ENCODE measurements at regions not wholly inside any gene's neighbourhood (a gene's known extent, or its start where the extent isn't known, plus 50 kb on each side); places are given as distances from the start of the nearest gene placed in this dataset.

DNA sequence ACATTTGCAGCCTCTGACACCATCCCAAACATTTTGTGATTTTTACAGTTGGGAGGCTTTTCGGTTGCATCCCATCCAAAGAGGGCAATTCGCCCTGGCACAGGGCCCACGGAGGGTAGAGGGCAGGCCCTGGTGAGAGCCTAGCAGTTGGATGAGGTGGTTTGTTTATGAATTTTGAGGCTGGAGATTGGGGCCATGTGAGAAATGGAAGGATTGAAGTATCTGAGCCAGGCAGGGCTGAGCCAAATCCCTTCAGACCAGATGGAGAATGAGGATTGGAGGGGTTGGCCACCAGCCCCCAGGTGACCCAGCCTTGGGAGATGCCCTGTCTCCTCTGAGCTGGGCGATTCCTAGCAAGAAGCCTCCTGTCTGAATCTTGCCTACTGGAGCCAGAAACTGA, 52.6 kb upstream of the CCDC167 start:
- no peaks in the 10 kb centered on the region for H3K9me3 ChIP-seq (ENCODE audit: control insufficient read depth, low read depth, low read length)
- H3K18ac ChIP-seq (ENCODE audit: insufficient read length, low read depth, low read length) = no peak overlapping the region
- WGBS (ENCODE audit: extremely low coverage, insufficient read length, low lambda C conversion rate) = no CpG with 5 or more reads among the region's 4 CpGs
- no peak overlapping the region for H2AK5ac ChIP-seq (ENCODE audit: insufficient read length, low read length)
- DNase-seq = no peak
- no peak overlapping the region for H3K27ac ChIP-seq (ENCODE audit: insufficient read length, low read depth, low read length)
- H4K5ac ChIP-seq (ENCODE audit: insufficient read length, low read depth, low read length) = no peak overlapping the region
- no peak overlapping the region for H3K9ac ChIP-seq (ENCODE audit: extremely low read depth, insufficient read length, low read length)
- H3K79me1 ChIP-seq (ENCODE audit: insufficient read depth, low read depth, low read length, poor library complexity, severe bottlenecking) = no peaks in the 10 kb centered on the region
- no peak overlapping the region for H2BK120ac ChIP-seq (ENCODE audit: low read depth, low read length, poor library complexity, severe bottlenecking)
- no peak overlapping the region for H2BK5ac ChIP-seq (ENCODE audit: insufficient read length, low read length)
- H3K56ac ChIP-seq (ENCODE audit: insufficient read length, low read depth, low read length) = no peak overlapping the region
- no peak overlapping the region for H3T11ph ChIP-seq (ENCODE audit: low read length)
- H4K20me1 ChIP-seq (ENCODE audit: control insufficient read depth, insufficient read depth, insufficient read length) = no peaks in the 10 kb centered on the region
- H4K91ac ChIP-seq (ENCODE audit: insufficient read length, low read depth, low read length) = no peak overlapping the region
- no peak overlapping the region for H3K27ac Mint-ChIP-seq
- 0 out of 2 replicates have a peak overlapping the region, but pooled peaks have one; percentile 22 for H3K14ac ChIP-seq (ENCODE audit: insufficient read depth, low read length)
- no peaks in the 10 kb centered on the region for H3K79me2 ChIP-seq (ENCODE audit: insufficient read depth, low read length)
- TF ChIP-seq, protein P1, sequence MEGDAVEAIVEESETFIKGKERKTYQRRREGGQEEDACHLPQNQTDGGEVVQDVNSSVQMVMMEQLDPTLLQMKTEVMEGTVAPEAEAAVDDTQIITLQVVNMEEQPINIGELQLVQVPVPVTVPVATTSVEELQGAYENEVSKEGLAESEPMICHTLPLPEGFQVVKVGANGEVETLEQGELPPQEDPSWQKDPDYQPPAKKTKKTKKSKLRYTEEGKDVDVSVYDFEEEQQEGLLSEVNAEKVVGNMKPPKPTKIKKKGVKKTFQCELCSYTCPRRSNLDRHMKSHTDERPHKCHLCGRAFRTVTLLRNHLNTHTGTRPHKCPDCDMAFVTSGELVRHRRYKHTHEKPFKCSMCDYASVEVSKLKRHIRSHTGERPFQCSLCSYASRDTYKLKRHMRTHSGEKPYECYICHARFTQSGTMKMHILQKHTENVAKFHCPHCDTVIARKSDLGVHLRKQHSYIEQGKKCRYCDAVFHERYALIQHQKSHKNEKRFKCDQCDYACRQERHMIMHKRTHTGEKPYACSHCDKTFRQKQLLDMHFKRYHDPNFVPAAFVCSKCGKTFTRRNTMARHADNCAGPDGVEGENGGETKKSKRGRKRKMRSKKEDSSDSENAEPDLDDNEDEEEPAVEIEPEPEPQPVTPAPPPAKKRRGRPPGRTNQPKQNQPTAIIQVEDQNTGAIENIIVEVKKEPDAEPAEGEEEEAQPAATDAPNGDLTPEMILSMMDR (conservative IDR thresholded peaks at IDR 0.05) = no peak
- no peak overlapping the region for H3K4me2 ChIP-seq (ENCODE audit: insufficient read depth, insufficient read length, low read length)
- H3K36me3 Mint-ChIP-seq (ENCODE audit: insufficient read depth in 1 of 3, low read depth in 3 of 3) = no peaks in the 10 kb centered on the region
- H4K8ac ChIP-seq (replicated peaks; ENCODE audit: insufficient read length, low read depth, low read length) = no peak overlapping the region
- H3K27me3 ChIP-seq (ENCODE audit: insufficient read depth, low read length) = no peaks in the 10 kb centered on the region; the same call in 1 of the 2 replicates
- no peak overlapping the region for H2BK20ac ChIP-seq (ENCODE audit: low read depth, low read length, poor library complexity, severe bottlenecking)
- H3K4me1 Mint-ChIP-seq = peaks cover 8 to 9% of the 10 kb centered on the region in 2 experiments
- no peak overlapping the region for H3K4ac ChIP-seq (ENCODE audit: low read depth, low read length)
- no peak overlapping the region for H3K4me3 Mint-ChIP-seq
- H3K4me1 ChIP-seq (ENCODE audit: insufficient read depth, low read length) = no peaks in the 10 kb centered on the region; the same call in 1 of the 2 replicates
- no peak overlapping the region for H2BK15ac ChIP-seq (ENCODE audit: low read depth, low read length)
- no peak overlapping the region for H2AFZ ChIP-seq (ENCODE audit: low read length)
- H3K23ac ChIP-seq (ENCODE audit: insufficient read length, low read depth, low read length) = no peak overlapping the region
- no peaks in the 10 kb centered on the region for H3K9me3 Mint-ChIP-seq
- H2BK12ac ChIP-seq (ENCODE audit: insufficient read length, low read depth, low read length) = no peak overlapping the region
- H3K23me2 ChIP-seq (ENCODE audit: insufficient read length, low read depth, low read length, poor library complexity, severe bottlenecking) = no peaks in the 10 kb centered on the region
- peaks cover 5% of the 10 kb centered on the region for H3K27me3 Mint-ChIP-seq (ENCODE audit: low read depth)

Measured in H9 (cell line).